T-cell (primary cell): ENCODE measurements at regions not wholly inside any gene's neighbourhood (a gene's known extent, or its start where the extent isn't known, plus 50 kb on each side); places are given as distances from the start of the nearest gene placed in this dataset.

Source experiments
- ATAC-seq, 4 experiments: fragments of 200-7000 bp in 3 of 4; fragments of 150-1000 bp in 1 of 4; cut with Tn5 transposase; replicated peaks in 1 of 4; 1 replicate in 3 of 4; 2 replicates in 1 of 4; pipeline ENCODE4 v1.10.0; 2021; ENCODE audit warnings: moderate library complexity in 3 of 4, mild to moderate bottlenecking in 2 of 4, moderate number of reproducible peaks in 1 of 4
- CTCF ChIA-PET, 2 donors: fragments of 300-600 bp; sonication (Branson Sonifier 250); formaldehyde crosslinking; loops; one replicate each; lab custom pipeline; 2022; ENCODE audit warnings: antibody characterized with exemption in 2 of 2; lab: Charles Lee
- POLR2A ChIA-PET, 2 donors: fragments of 300-600 bp; sonication (Branson Sonifier 250); formaldehyde crosslinking; loops; one replicate each; lab custom pipeline; 2022; ENCODE audit warnings: antibody characterized with exemption in 2 of 2; lab: Charles Lee
- DNase-seq, 35 experiments: peaks; one replicate each; pipeline versions ENCODE4 v3.0.0 to v3.0.0-alpha.2; 2013 to 2023
- H3K27ac ChIP-seq: one replicate; pipeline ENCODE4 v1.5.1; 2013; ENCODE audit warnings: low read length
- H3K27me3 ChIP-seq, 2 experiments: replicated peaks in 1 of 2; 1 replicate in 1 of 2; 2 replicates in 1 of 2; pipeline versions ENCODE4 v1.6.1 to v1.7.0; 2013; ENCODE audit warnings: low read length in 1 of 2, mixed read lengths in 1 of 2; ENCODE audit not compliant: control insufficient read depth in 2 of 2, insufficient read depth in 2 of 2; ENCODE audit errors: extremely low read depth in 1 of 2
- H3K36me3 ChIP-seq, 2 donors: 1 replicate in 1 of 2; 2 replicates in 1 of 2; pipeline versions ENCODE4 v1.6.1 to v1.7.0; 2013; ENCODE audit warnings: low read length in 1 of 2; ENCODE audit not compliant: control insufficient read depth in 2 of 2, insufficient read depth in 1 of 2; ENCODE audit errors: extremely low read depth in 1 of 2
- H3K4me1 ChIP-seq, 2 experiments: 1 replicate in 1 of 2; 2 replicates in 1 of 2; pipeline versions ENCODE4 v1.6.1 to v1.7.0; 2013; ENCODE audit warnings: low read length in 2 of 2, mixed read lengths in 1 of 2; ENCODE audit not compliant: insufficient read depth in 2 of 2, control insufficient read depth in 1 of 2; ENCODE audit errors: extremely low read depth in 1 of 2
- H3K4me3 ChIP-seq, 2 donors: 1 replicate in 1 of 2; 2 replicates in 1 of 2; pipeline versions ENCODE4 v1.5.1 to v1.7.0; 2013; ENCODE audit warnings: mild to moderate bottlenecking in 2 of 2, low read length in 1 of 2, moderate library complexity in 1 of 2; ENCODE audit not compliant: control insufficient read depth in 1 of 2; ENCODE audit errors: extremely low read depth in 1 of 2
- H3K9me3 ChIP-seq: 2 replicates; pipeline ENCODE4 v1.7.0; 2013
- H3K27ac Mint-ChIP-seq, 2 donors: one replicate each; pipeline ENCODE4 v1.8.0; 2020 to 2021; ENCODE audit warnings: mild to moderate bottlenecking in 2 of 2, mixed read lengths in 2 of 2
- H3K27me3 Mint-ChIP-seq, 2 donors: one replicate each; pipeline ENCODE4 v1.8.0; 2021 to 2022; ENCODE audit warnings: mixed read lengths in 2 of 2
- H3K36me3 Mint-ChIP-seq: one replicate; pipeline ENCODE4 v1.8.0; 2021; ENCODE audit warnings: mixed read lengths
- H3K4me1 Mint-ChIP-seq, 3 donors: one replicate each; pipeline ENCODE4 v1.8.0; 2020 to 2022; ENCODE audit warnings: mixed read lengths in 3 of 3, mild to moderate bottlenecking in 1 of 3
- H3K4me3 Mint-ChIP-seq, 3 donors: one replicate each; pipeline ENCODE4 v1.8.0; 2020 to 2022; ENCODE audit warnings: mild to moderate bottlenecking in 3 of 3, mixed read lengths in 3 of 3, moderate library complexity in 3 of 3
- H3K9me3 Mint-ChIP-seq, 3 donors: one replicate each; pipeline ENCODE4 v1.8.0; 2020 to 2022; ENCODE audit warnings: mixed read lengths in 3 of 3
- WGBS: methylation state at CpG from one replicate; pipeline ENCODE4 v1.1.5; 2013; ENCODE audit warnings: missing lambda C conversion rate; ENCODE audit not compliant: insufficient coverage; 5-methylcytosine and 5-hydroxymethylcytosine counted together

GRCh38 chr13:79675931-79676660, 195.1 kb downstream of the NDFIP2 start:
- Mint-ChIP-seq H3K4me3 (no peak overlapping the region), H3K27ac (no peak overlapping the region), H3K36me3 (no peaks in the 10 kb centered on the region), H3K27me3 (peaks cover 0 to 3% of the 10 kb centered on the region in 2 donors), H3K9me3 (no peaks in the 10 kb centered on the region), H3K4me1 (peaks cover 0 to 5% (median 0%) of the 10 kb centered on the region in 3 donors)
- H3K4me3 ChIP-seq, result no peak overlapping the region
- ChIA-PET POLR2A (interaction anchor here in 1 of 2 donors (0.6 to 0.7 kb wide), 2 partner anchors 55 to 75 kb away, joined by 3 read pairs; no protein-coding TSS in a partner anchor), CTCF (interaction anchor here in 1 of 2 donors (0.7 kb wide), 1 partner anchor 64 kb away, joined by 4 read pairs; no protein-coding TSS in a partner anchor)
- H3K27me3 ChIP-seq, result no peaks in the 10 kb centered on the region
- H3K9me3 ChIP-seq, result no peaks in the 10 kb centered on the region
- ATAC-seq (no peak), DNase-seq (no peak)
- H3K4me1 ChIP-seq, result no peaks in the 10 kb centered on the region
- 85% methylated on average over 5 of the region's 7 CpGs for WGBS
- H3K27ac ChIP-seq, result no peak overlapping the region
- no peaks in the 10 kb centered on the region for H3K36me3 ChIP-seq

- no peaks in the 10 kb centered on the region for H3K9me3 Mint-ChIP-seq
- WGBS, result 86% methylated on average over 4 of the region's 5 CpGs
- DNase-seq (no peak), ATAC-seq (no peak)
- H3K4me3 Mint-ChIP-seq, result no peak overlapping the region
- CTCF ChIA-PET, result interaction anchor here in 1 of 2 donors (0.7 kb wide), 1 partner anchor 65 kb away, joined by 4 read pairs; no protein-coding TSS in a partner anchor
- no peaks in the 10 kb centered on the region for H3K36me3 Mint-ChIP-seq
- Histone ChIP-seq H3K9me3 (no peaks in the 10 kb centered on the region), H3K27ac (no peak overlapping the region), H3K4me1 (no peaks in the 10 kb centered on the region), H3K4me3 (no peak overlapping the region), H3K27me3 (no peaks in the 10 kb centered on the region), H3K36me3 (no peaks in the 10 kb centered on the region)
- H3K27me3 Mint-ChIP-seq, result peaks cover 0 to 3% of the 10 kb centered on the region in 2 donors
- peaks cover 0 to 5% (median 0%) of the 10 kb centered on the region in 3 donors for H3K4me1 Mint-ChIP-seq
- no peak overlapping the region for H3K27ac Mint-ChIP-seq
- POLR2A ChIA-PET, result interaction anchor here in 1 of 2 donors (0.6 to 0.7 kb wide), 3 partner anchors 56 to 915 kb away, joined by 3 to 6 read pairs (median 3); no protein-coding TSS in a partner anchor
Observed at GRCh38 chr13:79674765-79675515, 194.0 kb downstream of the NDFIP2 start.

- H3K4me3 Mint-ChIP-seq, result no peak overlapping the region
- H3K9me3 ChIP-seq, result no peaks in the 10 kb centered on the region
- no peak overlapping the region for H3K4me3 ChIP-seq
- H3K36me3 ChIP-seq, result no peaks in the 10 kb centered on the region
- no peaks in the 10 kb centered on the region for H3K9me3 Mint-ChIP-seq
- H3K27ac Mint-ChIP-seq, result no peak overlapping the region
- peaks cover 0 to 3% of the 10 kb centered on the region in 2 donors for H3K27me3 Mint-ChIP-seq
- no peak overlapping the region for H3K27ac ChIP-seq
- no peaks in the 10 kb centered on the region for H3K4me1 Mint-ChIP-seq
- DNase-seq (no peak), ATAC-seq (no peak)
- CTCF ChIA-PET, result no interaction called here
- POLR2A ChIA-PET, result no interaction called here
- WGBS, result no CpG with 5 or more reads among the region's 1 CpG
- no peaks in the 10 kb centered on the region for H3K36me3 Mint-ChIP-seq
- no peaks in the 10 kb centered on the region for H3K4me1 ChIP-seq
- H3K27me3 ChIP-seq, result no peaks in the 10 kb centered on the region
Observed at GRCh38 chr13:79673993-79674377, 193.0 kb downstream of the NDFIP2 start.

- ChIA-PET CTCF (no interaction called here), POLR2A (no interaction called here)
- Mint-ChIP-seq H3K4me1 (no peaks in the 10 kb centered on the region), H3K9me3 (no peaks in the 10 kb centered on the region), H3K4me3 (no peak overlapping the region), H3K27me3 (peaks cover 0 to 3% of the 10 kb centered on the region in 2 donors), H3K36me3 (no peaks in the 10 kb centered on the region), H3K27ac (no peak overlapping the region)
- ATAC-seq, result no peak
- no peaks in the 10 kb centered on the region for H3K27me3 ChIP-seq
- H3K4me1 ChIP-seq, result no peaks in the 10 kb centered on the region
- no peak for DNase-seq
- H3K27ac ChIP-seq, result no peak overlapping the region
- H3K36me3 ChIP-seq, result no peaks in the 10 kb centered on the region
- no peak overlapping the region for H3K4me3 ChIP-seq
- H3K9me3 ChIP-seq, result no peaks in the 10 kb centered on the region
- 84% methylated on average over 5 of the region's 6 CpGs for WGBS
Observed at GRCh38 chr13:79673310-79673992, 192.5 kb downstream of the NDFIP2 start.

- Mint-ChIP-seq H3K27ac (no peak overlapping the region), H3K27me3 (peaks cover 0 to 3% of the 10 kb centered on the region in 2 donors), H3K4me3 (no peak overlapping the region), H3K36me3 (no peaks in the 10 kb centered on the region), H3K4me1 (no peaks in the 10 kb centered on the region), H3K9me3 (no peaks in the 10 kb centered on the region)
- CTCF ChIA-PET, result no interaction called here
- Histone ChIP-seq H3K4me1 (no peaks in the 10 kb centered on the region), H3K27ac (no peak overlapping the region), H3K9me3 (no peaks in the 10 kb centered on the region), H3K27me3 (no peaks in the 10 kb centered on the region), H3K4me3 (no peak overlapping the region), H3K36me3 (no peaks in the 10 kb centered on the region)
- POLR2A ChIA-PET, result no interaction called here
- DNase-seq, result no peak
- WGBS, result 33% methylated on average over 1 of the region's 2 CpGs
- ATAC-seq, result no peak
Observed at GRCh38 chr13:79671420-79671819, 190.5 kb downstream of the NDFIP2 start.

GRCh38 chr13:79668201-79668752, 187.3 kb downstream of the NDFIP2 start:
- no CpG with 5 or more reads among the region's 2 CpGs for WGBS
- Mint-ChIP-seq H3K4me3 (no peak overlapping the region), H3K4me1 (no peaks in the 10 kb centered on the region), H3K27me3 (peaks cover 0 to 3% of the 10 kb centered on the region in 2 donors), H3K9me3 (no peaks in the 10 kb centered on the region), H3K36me3 (no peaks in the 10 kb centered on the region), H3K27ac (no peak overlapping the region)
- Histone ChIP-seq H3K4me3 (no peak overlapping the region), H3K9me3 (no peaks in the 10 kb centered on the region), H3K27ac (no peak overlapping the region), H3K36me3 (no peaks in the 10 kb centered on the region), H3K4me1 (no peaks in the 10 kb centered on the region), H3K27me3 (no peaks in the 10 kb centered on the region)
- no peak for DNase-seq
- POLR2A ChIA-PET, result no interaction called here
- CTCF ChIA-PET, result no interaction called here
- no peak for ATAC-seq
